ENCODE measurements at regions not wholly inside any gene's neighbourhood (a gene's known extent, or its start where the extent isn't known, plus 50 kb on each side); places are given as distances from the start of the nearest gene placed in this dataset.
"Not testable (repeated sequence)": the region's sequence is repeated elsewhere in the genome, so short reads cannot be mapped to it uniquely, and the experiment has no call there.

- no peak for DNase-seq (ENCODE audit: low spot score)
Measured at GRCh38 chr2:7599462-7600258, 682.4 kb downstream of the RNF144A start.

GRCh38 chr2:7601990-7602389, 684.8 kb downstream of the RNF144A start:
- no peak for DNase-seq (ENCODE audit: low spot score)

GRCh38 chr2:7604456-7604855, 687.2 kb downstream of the RNF144A start:
- DNase-seq (ENCODE audit: low spot score) = no peak

- DNase-seq (ENCODE audit: low spot score) = no peak
Measured at GRCh38 chr2:7607441-7608173, 690.4 kb downstream of the RNF144A start.

GRCh38 chr2:7609556-7609955, 692.3 kb downstream of the RNF144A start:
- DNase-seq (ENCODE audit: low spot score) = no peak

GRCh38 chr2:7609974-7610373, 692.8 kb downstream of the RNF144A start:
- no peak for DNase-seq (ENCODE audit: low spot score)

- DNase-seq (ENCODE audit: low spot score) = no peak
Measured at GRCh38 chr2:7611750-7612149, 694.5 kb downstream of the RNF144A start.

- DNase-seq (ENCODE audit: low spot score) = no peak
Measured at GRCh38 chr2:7612969-7613368, 695.8 kb downstream of the RNF144A start.

GRCh38 chr2:7613831-7614230, 696.6 kb downstream of the RNF144A start:
- no peak for DNase-seq (ENCODE audit: low spot score)

- DNase-seq (ENCODE audit: low spot score) = no peak
Measured at GRCh38 chr2:7618031-7618430, 700.8 kb downstream of the RNF144A start.

GRCh38 chr2:7619203-7619970, 702.2 kb downstream of the RNF144A start:
- DNase-seq (ENCODE audit: low spot score) = no peak

GRCh38 chr2:7620255-7620654, 703.0 kb downstream of the RNF144A start:
- peak; percentile 60 for DNase-seq (ENCODE audit: low spot score)

GRCh38 chr2:7621018-7621814, 704.0 kb downstream of the RNF144A start:
- peak; percentile 15 for DNase-seq (ENCODE audit: low spot score)

- DNase-seq (ENCODE audit: low spot score) = no peak
Measured at GRCh38 chr2:7625392-7626138, 708.4 kb downstream of the RNF144A start.

GRCh38 chr2:7626139-7626537, 708.9 kb downstream of the RNF144A start:
- no peak for DNase-seq (ENCODE audit: low spot score)

- peak; percentile 36 for DNase-seq (ENCODE audit: low spot score)
Measured at GRCh38 chr2:7627583-7627982, 710.4 kb downstream of the RNF144A start.

- no peak for DNase-seq (ENCODE audit: low spot score)
Measured at GRCh38 chr2:7632420-7632819, 715.2 kb downstream of the RNF144A start.

GRCh38 chr2:7633566-7634153, 716.4 kb downstream of the RNF144A start:
- no peak for DNase-seq (ENCODE audit: low spot score)

GRCh38 chr2:7634409-7634808, 717.2 kb downstream of the RNF144A start:
- DNase-seq (ENCODE audit: low spot score) = no peak

- DNase-seq (ENCODE audit: low spot score) = no peak
Measured at GRCh38 chr2:7639476-7639875, 722.3 kb downstream of the RNF144A start.

- not testable (repeated sequence) for DNase-seq (ENCODE audit: low spot score)
Measured at GRCh38 chr2:7641272-7641671, 724.1 kb downstream of the RNF144A start.
